ENCODE measurements at regions not wholly inside any gene's neighbourhood (a gene's known extent, or its start where the extent isn't known, plus 50 kb on each side); places are given as distances from the start of the nearest gene placed in this dataset.

- Histone ChIP-seq H3K9me3 (ENCODE audit: low read length) (no peaks in the 10 kb centered on the region), H3K4me3 (ENCODE audit: low read length) (no peak overlapping the region), H2AFZ (ENCODE audit: low read length) (no peak overlapping the region), H3K36me3 (ENCODE audit: low read depth, low read length) (no peaks in the 10 kb centered on the region), H3K9ac (ENCODE audit: low read length) (no peak overlapping the region), H3K4me2 (ENCODE audit: low read length) (no peak overlapping the region), H4K20me1 (ENCODE audit: low read length) (no peaks in the 10 kb centered on the region), H3K4me1 (ENCODE audit: insufficient read depth, low read length) (no peaks in the 10 kb centered on the region), H3K27ac (ENCODE audit: low read length) (no peak overlapping the region), H3K9me2 (replicated peaks; ENCODE audit: low read length) (no peaks in the 10 kb centered on the region), H3K79me2 (ENCODE audit: low read length) (no peaks in the 10 kb centered on the region), H3K27me3 (ENCODE audit: low read length) (no peaks in the 10 kb centered on the region), H3F3A (ENCODE audit: low read length, unreplicated experiment) (no peaks in the 10 kb centered on the region)
- intact Hi-C loops (cut with micrococcal nuclease), result no loop called here
- no peak for ATAC-seq
- CTCF ChIA-PET, result no interaction called here
- BruUV-seq (replicated peaks), result no TSS peak
- no peak for TF ChIP-seq EZH2phosphoT487 (IDR thresholded peaks at IDR 0.05; ENCODE audit: borderline replicate concordance, low read length)
- TF ChIP-seq EZH2 (IDR thresholded peaks at IDR 0.05; ENCODE audit: low read length, unreplicated experiment), result no peak
- TF ChIP-seq CTCF (conservative IDR thresholded peaks at IDR 0.05; ENCODE audit: low read depth, low read length), result no peak
- POLR2A ChIA-PET (ENCODE audit: unreplicated experiment), result no interaction called here
- no peak for DNase-seq
Observed at GRCh38 chr9:94016744-94017143, 61.6 kb upstream of the BARX1 start.

GRCh38 chr9:94014920-94015319, 59.8 kb upstream of the BARX1 start:
- no peaks in the 10 kb centered on the region for H3K9me3 ChIP-seq (ENCODE audit: low read length)
- no peaks in the 10 kb centered on the region; the same call in 1 of the 2 replicates for H3K4me1 ChIP-seq (ENCODE audit: insufficient read depth, low read length)
- TF ChIP-seq CTCF (conservative IDR thresholded peaks at IDR 0.05; ENCODE audit: low read depth, low read length) (no peak), EZH2 (IDR thresholded peaks at IDR 0.05; ENCODE audit: low read length, unreplicated experiment) (no peak), EZH2phosphoT487 (IDR thresholded peaks at IDR 0.05; ENCODE audit: borderline replicate concordance, low read length) (no peak)
- BruUV-seq (replicated peaks), result no TSS peak
- no peaks in the 10 kb centered on the region for H3K79me2 ChIP-seq (ENCODE audit: low read length)
- no peak overlapping the region for H3K9ac ChIP-seq (ENCODE audit: low read length)
- no peak overlapping the region for H2AFZ ChIP-seq (ENCODE audit: low read length)
- CTCF ChIA-PET, result no interaction called here
- H3K36me3 ChIP-seq (ENCODE audit: low read depth, low read length), result no peaks in the 10 kb centered on the region
- H3K27ac ChIP-seq (ENCODE audit: low read length), result no peak overlapping the region
- H3K4me3 ChIP-seq (ENCODE audit: low read length), result no peak overlapping the region
- DNase-seq (no peak), ATAC-seq (no peak)
- H3F3A ChIP-seq (ENCODE audit: low read length, unreplicated experiment), result no peaks in the 10 kb centered on the region
- intact Hi-C loops (cut with micrococcal nuclease), result loop anchor here (1.0 kb wide), 2 partner anchors 50 to 198 kb away; no protein-coding TSS in a partner anchor
- POLR2A ChIA-PET (ENCODE audit: unreplicated experiment), result no interaction called here
- no peaks in the 10 kb centered on the region for H3K27me3 ChIP-seq (ENCODE audit: low read length)
- H3K9me2 ChIP-seq (replicated peaks; ENCODE audit: low read length), result no peaks in the 10 kb centered on the region
- no peaks in the 10 kb centered on the region for H4K20me1 ChIP-seq (ENCODE audit: low read length)
- no peak overlapping the region for H3K4me2 ChIP-seq (ENCODE audit: low read length)

- Histone ChIP-seq H3K4me3 (ENCODE audit: low read length) (no peak overlapping the region), H3K4me2 (ENCODE audit: low read length) (no peak overlapping the region), H3K79me2 (ENCODE audit: low read length) (no peaks in the 10 kb centered on the region), H3K9ac (ENCODE audit: low read length) (no peak overlapping the region), H3F3A (ENCODE audit: low read length, unreplicated experiment) (no peaks in the 10 kb centered on the region), H3K27me3 (ENCODE audit: low read length) (no peaks in the 10 kb centered on the region), H3K9me3 (ENCODE audit: low read length) (no peaks in the 10 kb centered on the region), H3K36me3 (ENCODE audit: low read depth, low read length) (no peaks in the 10 kb centered on the region), H3K9me2 (replicated peaks; ENCODE audit: low read length) (no peaks in the 10 kb centered on the region), H4K20me1 (ENCODE audit: low read length) (no peaks in the 10 kb centered on the region), H2AFZ (ENCODE audit: low read length) (no peak overlapping the region), H3K27ac (ENCODE audit: low read length) (no peak overlapping the region), H3K4me1 (ENCODE audit: insufficient read depth, low read length) (no peaks in the 10 kb centered on the region; the same call in 1 of the 2 replicates)
- TF ChIP-seq EZH2 (IDR thresholded peaks at IDR 0.05; ENCODE audit: low read length, unreplicated experiment) (no peak), CTCF (conservative IDR thresholded peaks at IDR 0.05; ENCODE audit: low read depth, low read length) (peak; percentile 66)
- BruUV-seq (replicated peaks), result no TSS peak
- POLR2A ChIA-PET (ENCODE audit: unreplicated experiment), result no interaction called here
- intact Hi-C loops (cut with micrococcal nuclease), result loop anchor here (1.0 kb wide), 2 partner anchors 51 to 199 kb away; no protein-coding TSS in a partner anchor
- DNase-seq (peak; percentile 56), ATAC-seq (peak; percentile 52)
- CTCF ChIA-PET, result interaction anchor here (0.7 to 1.1 kb wide), 2 partner anchors 147 to 199 kb away, joined by 3 to 12 read pairs; no protein-coding TSS in a partner anchor
Observed at GRCh38 chr9:94014066-94014654, 59.0 kb upstream of the BARX1 start.
